PC-9 (cell line): ENCODE measurements at regions not wholly inside any gene's neighbourhood (a gene's known extent, or its start where the extent isn't known, plus 50 kb on each side); places are given as distances from the start of the nearest gene placed in this dataset.

Source experiments
- BruUV-seq: library from RNA; stranded (reverse); fragments of 400-500 nt; replicated peaks from 2 replicates; lab custom pipeline; 2021; lab: Mats Ljungman, UMichigan
- CTCF ChIA-PET: fragments of 300-600 bp; sonication (Branson Sonifier 250); formaldehyde crosslinking; loops from one replicate; lab custom pipeline; 2022; ENCODE audit warnings: antibody characterized with exemption; lab: Charles Lee
- POLR2A ChIA-PET: fragments of 300-600 bp; sonication (Branson Sonifier 250); formaldehyde crosslinking; loops from one replicate; lab custom pipeline; 2022; ENCODE audit warnings: antibody characterized with exemption; ENCODE audit not compliant: unreplicated experiment; lab: Charles Lee
- DNase-seq, 2 experiments: peaks; one replicate each; pipeline versions ENCODE4 v3.0.0 to v3.0.0-alpha.2; 2015 to 2022; ENCODE audit warnings: mixed read lengths in 1 of 2
- H2AFZ ChIP-seq: fragments of 200-600 bp; sonication (generic); 2 replicates; pipeline ENCODE4 v1.8.1; 2017; ENCODE audit warnings: antibody characterized with exemption
- H3F3A ChIP-seq: fragments of 200-600 bp; sonication (generic); 2 replicates; pipeline ENCODE4 v1.8.1; 2017; ENCODE audit warnings: antibody characterized with exemption, mild to moderate bottlenecking, low read depth; ENCODE audit not compliant: insufficient read depth
- H3K27ac ChIP-seq: fragments of 200-600 bp; sonication (generic); 2 replicates; pipeline ENCODE4 v1.6.1; 2016; ENCODE audit warnings: mixed run types
- H3K27me3 ChIP-seq: fragments of 200-600 bp; sonication (generic); 2 replicates; pipeline ENCODE4 v1.6.1; 2016; ENCODE audit warnings: low read depth, mixed run types; ENCODE audit not compliant: insufficient read depth
- H3K36me3 ChIP-seq: fragments of 200-600 bp; sonication (generic); 2 replicates; pipeline ENCODE4 v1.6.1; 2016; ENCODE audit warnings: low read depth, mixed run types
- H3K4me1 ChIP-seq: fragments of 200-600 bp; sonication (generic); replicated peaks from 2 replicates; pipeline ENCODE4 v1.6.1; 2016; ENCODE audit warnings: mixed run types; ENCODE audit not compliant: insufficient read depth
- H3K4me2 ChIP-seq: fragments of 200-600 bp; sonication (generic); 2 replicates; pipeline ENCODE4 v1.6.1; 2017; ENCODE audit warnings: mixed run types
- H3K4me3 ChIP-seq: fragments of 200-600 bp; sonication (generic); 2 replicates; pipeline ENCODE4 v1.6.1; 2016; ENCODE audit warnings: mixed run types
- H3K79me2 ChIP-seq: fragments of 200-600 bp; sonication (generic); 2 replicates; pipeline ENCODE4 v1.6.1; 2017; ENCODE audit warnings: low read depth, mixed run types
- H3K9me2 ChIP-seq: fragments of 200-600 bp; sonication (generic); 2 replicates; pipeline ENCODE4 v1.8.1; 2017; ENCODE audit warnings: mild to moderate bottlenecking; ENCODE audit not compliant: insufficient read depth
- H3K9me3 ChIP-seq: fragments of 200-600 bp; sonication (generic); 2 replicates; pipeline ENCODE4 v1.8.1; 2016; ENCODE audit warnings: low read depth; ENCODE audit not compliant: insufficient read depth
- H4K20me1 ChIP-seq: fragments of 200-600 bp; sonication (generic); 2 replicates; pipeline ENCODE4 v1.8.1; 2017; ENCODE audit not compliant: insufficient read depth
- EZH2 ChIP-seq: fragments of 200-600 bp; sonication (generic); IDR thresholded peaks from 2 replicates; pipeline ENCODE4 v1.8.0; 2017; ENCODE audit warnings: antibody characterized with exemption, low read depth
- intact Hi-C: fragments of 100-400 bp; cut with micrococcal nuclease; formaldehyde crosslinking; loops from one replicate; pipeline ENCODE4 v1.10.0; 2022; ENCODE audit not compliant: unreplicated experiment
- TF ChIP-seq, protein P1 (sequence below): fragments of 200-600 bp; sonication (generic); conservative IDR thresholded peaks from 2 replicates; pipeline ENCODE4 v1.6.1; 2017; ENCODE audit warnings: mixed run types, antibody characterized with exemption, mild to moderate bottlenecking, moderate library complexity

DNA sequence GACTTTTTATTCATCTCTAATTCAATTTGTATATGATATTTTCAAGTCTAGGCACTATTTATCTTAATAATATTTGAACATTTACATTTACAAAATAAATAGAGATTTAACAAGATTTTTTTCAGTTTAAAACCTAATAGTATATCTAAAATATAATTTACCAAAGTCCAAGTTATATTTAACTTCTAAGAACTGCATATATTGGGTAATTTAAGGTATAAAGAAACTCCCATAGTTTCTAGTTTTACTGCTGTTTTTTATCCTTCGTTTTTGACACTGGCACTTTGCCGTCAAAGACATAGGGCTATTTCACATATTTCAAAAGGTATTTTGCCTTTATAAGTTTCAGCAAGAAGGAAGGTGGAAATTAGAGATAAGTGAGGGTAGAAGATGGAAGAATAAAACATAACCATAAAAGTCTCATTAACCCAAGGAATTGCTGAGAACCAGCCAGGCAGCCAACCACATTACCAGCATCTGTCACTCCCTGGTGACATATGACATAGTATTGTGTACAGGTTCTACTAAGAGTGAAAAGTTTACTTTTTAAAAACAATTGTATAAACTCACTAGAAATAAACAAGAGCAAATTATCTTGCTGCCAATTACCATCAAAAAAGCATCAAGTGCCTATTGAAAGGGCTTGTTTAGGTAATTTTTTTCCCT lies 251.5 kb downstream of the NSUN3 start:
- Histone ChIP-seq H3K9me2 (no peaks in the 10 kb centered on the region), H3K27ac (no peak overlapping the region), H3K27me3 (no peaks in the 10 kb centered on the region), H3K79me2 (no peaks in the 10 kb centered on the region), H3K36me3 (no peaks in the 10 kb centered on the region), H2AFZ (no peak overlapping the region), H3K4me3 (no peak overlapping the region), H3K9me3 (no peaks in the 10 kb centered on the region), H3K4me2 (no peak overlapping the region), H3K4me1 (no peaks in the 10 kb centered on the region), H3F3A (no peaks in the 10 kb centered on the region), H4K20me1 (no peaks in the 10 kb centered on the region)
- no peak for TF ChIP-seq EZH2
- TF ChIP-seq, protein P1, sequence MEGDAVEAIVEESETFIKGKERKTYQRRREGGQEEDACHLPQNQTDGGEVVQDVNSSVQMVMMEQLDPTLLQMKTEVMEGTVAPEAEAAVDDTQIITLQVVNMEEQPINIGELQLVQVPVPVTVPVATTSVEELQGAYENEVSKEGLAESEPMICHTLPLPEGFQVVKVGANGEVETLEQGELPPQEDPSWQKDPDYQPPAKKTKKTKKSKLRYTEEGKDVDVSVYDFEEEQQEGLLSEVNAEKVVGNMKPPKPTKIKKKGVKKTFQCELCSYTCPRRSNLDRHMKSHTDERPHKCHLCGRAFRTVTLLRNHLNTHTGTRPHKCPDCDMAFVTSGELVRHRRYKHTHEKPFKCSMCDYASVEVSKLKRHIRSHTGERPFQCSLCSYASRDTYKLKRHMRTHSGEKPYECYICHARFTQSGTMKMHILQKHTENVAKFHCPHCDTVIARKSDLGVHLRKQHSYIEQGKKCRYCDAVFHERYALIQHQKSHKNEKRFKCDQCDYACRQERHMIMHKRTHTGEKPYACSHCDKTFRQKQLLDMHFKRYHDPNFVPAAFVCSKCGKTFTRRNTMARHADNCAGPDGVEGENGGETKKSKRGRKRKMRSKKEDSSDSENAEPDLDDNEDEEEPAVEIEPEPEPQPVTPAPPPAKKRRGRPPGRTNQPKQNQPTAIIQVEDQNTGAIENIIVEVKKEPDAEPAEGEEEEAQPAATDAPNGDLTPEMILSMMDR: no peak
- no TSS peak for BruUV-seq
- POLR2A ChIA-PET: no interaction called here
- CTCF ChIA-PET: no interaction called here
- DNase-seq: no peak
- intact Hi-C loops: no loop called here

DNA sequence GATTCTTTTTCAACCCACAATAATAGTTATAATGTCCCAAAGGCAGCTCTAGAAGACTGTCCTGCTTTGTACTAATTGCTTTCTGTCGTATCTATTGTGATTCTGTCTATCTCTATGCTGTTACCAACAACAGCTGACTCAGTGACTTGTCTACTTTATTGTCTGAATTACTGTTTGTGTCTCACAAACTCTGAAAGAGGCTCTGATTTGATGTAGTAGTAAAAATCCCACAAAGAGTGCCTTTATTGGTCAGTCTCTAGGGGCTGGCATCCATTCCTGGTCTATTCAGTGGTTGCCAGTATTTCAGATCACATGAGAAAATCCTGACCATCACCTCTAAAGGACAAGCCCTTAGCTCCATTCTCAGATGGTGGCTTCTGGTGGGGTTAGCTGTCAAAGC lies 254.2 kb downstream of the NSUN3 start:
- Histone ChIP-seq H4K20me1 (no peaks in the 10 kb centered on the region), H3K36me3 (no peaks in the 10 kb centered on the region), H3K79me2 (no peaks in the 10 kb centered on the region), H3K4me2 (no peak overlapping the region), H3K4me1 (no peaks in the 10 kb centered on the region), H2AFZ (no peak overlapping the region), H3K27ac (no peak overlapping the region), H3K4me3 (no peak overlapping the region), H3K9me3 (no peaks in the 10 kb centered on the region), H3K27me3 (no peaks in the 10 kb centered on the region), H3F3A (no peaks in the 10 kb centered on the region), H3K9me2 (no peaks in the 10 kb centered on the region)
- intact Hi-C loops: no loop called here
- DNase-seq: no peak
- no TSS peak for BruUV-seq
- ChIA-PET POLR2A (interaction anchor here (0.7 kb wide), 1 partner anchor 174 kb away, joined by 6 read pairs; no protein-coding TSS in a partner anchor), CTCF (no interaction called here)
- TF ChIP-seq, protein P1: no peak
- no peak for TF ChIP-seq EZH2

DNA sequence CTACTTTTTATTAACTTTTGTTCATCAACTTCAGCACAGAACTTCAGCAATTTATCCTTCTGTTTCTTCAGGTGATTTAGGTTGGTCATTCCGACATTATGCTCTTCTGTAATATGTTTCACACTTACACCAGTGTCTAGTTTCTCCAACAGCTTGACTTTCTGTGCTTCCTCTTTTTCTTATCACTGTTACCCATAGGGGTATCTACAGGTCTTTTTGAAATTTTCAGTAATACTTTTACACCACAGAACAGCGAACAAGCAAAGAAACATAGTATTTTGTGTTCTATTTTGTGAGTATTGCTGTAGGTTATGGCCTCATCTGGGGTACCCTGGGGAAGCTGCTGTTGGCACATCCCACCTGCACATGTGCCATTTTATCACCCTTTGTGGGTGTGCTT lies 260.7 kb downstream of the NSUN3 start:
- no peaks in the 10 kb centered on the region for H4K20me1 ChIP-seq
- ChIA-PET POLR2A (no interaction called here), CTCF (no interaction called here)
- no peak overlapping the region for H3K4me2 ChIP-seq
- no peaks in the 10 kb centered on the region for H3F3A ChIP-seq
- H3K9me3 ChIP-seq: no peaks in the 10 kb centered on the region
- H3K36me3 ChIP-seq: no peaks in the 10 kb centered on the region
- H3K4me3 ChIP-seq: no peak overlapping the region
- H2AFZ ChIP-seq: no peak overlapping the region
- no peak for DNase-seq
- intact Hi-C loops: no loop called here
- no peaks in the 10 kb centered on the region for H3K9me2 ChIP-seq
- TF ChIP-seq EZH2: no peak
- TF ChIP-seq, protein P1: no peak
- no TSS peak for BruUV-seq
- H3K27me3 ChIP-seq: no peaks in the 10 kb centered on the region
- no peaks in the 10 kb centered on the region for H3K4me1 ChIP-seq
- no peaks in the 10 kb centered on the region for H3K79me2 ChIP-seq
- no peak overlapping the region for H3K27ac ChIP-seq
